ENCODE measurements at regions not wholly inside any gene's neighbourhood (a gene's known extent, or its start where the extent isn't known, plus 50 kb on each side); places are given as distances from the start of the nearest gene placed in this dataset.

- WGBS, 2 experiments (ENCODE audit: extremely low coverage in 1 of 2, insufficient coverage in 1 of 2, insufficient read length in 1 of 2, insufficient replicate concordance in 2 of 2, low coverage in 1 of 2, low lambda C conversion rate in 2 of 2, missing lambda C conversion rate in 1 of 2) = 92% methylated on average over 2 of the region's 2 CpGs; no CpG with 5 or more reads in 1 of the 2 experiments
- no peaks in the 10 kb centered on the region for H3K23me2 ChIP-seq (ENCODE audit: low read depth, low read length)
Measured at GRCh38 chr6:84309336-84309735, 81.9 kb upstream of the CEP162 start.

More at GRCh38 chr6:84309336-84309735, 81.9 kb upstream of the CEP162 start:
- H3K18ac ChIP-seq (ENCODE audit: extremely low read depth, low read length) = no peak overlapping the region
- H3K4me2 ChIP-seq (ENCODE audit: insufficient read depth in 1 of 2, low read depth in 2 of 2, low read length in 2 of 2) = no peak overlapping the region
- DNase-seq (ENCODE audit: low read depth in 1 of 2, low spot score in 2 of 2) = no peak
- H2BK5ac ChIP-seq (ENCODE audit: low read depth, low read length) = no peak overlapping the region
- ChIA-PET CTCF (ENCODE audit: partially characterized antibody) (no interaction called here), POLR2A (ENCODE audit: partially characterized antibody) (no interaction called here)
- no peak overlapping the region for H3K14ac ChIP-seq (ENCODE audit: insufficient read length)
- no peak overlapping the region for H2BK20ac ChIP-seq (ENCODE audit: low read length)
- no peaks in the 10 kb centered on the region for H3K79me2 ChIP-seq (ENCODE audit: control insufficient read depth in 1 of 2, insufficient read depth in 2 of 2, low read length in 2 of 2)
- H2BK15ac ChIP-seq (ENCODE audit: low read length) = no peak overlapping the region
- H2AFZ ChIP-seq (ENCODE audit: low read length) = no peak overlapping the region
- no peak overlapping the region for H2BK12ac ChIP-seq (ENCODE audit: low read depth, low read length)
- TF ChIP-seq USF2 (IDR thresholded peaks at IDR 0.05; ENCODE audit: low read length) = no peak
- TF ChIP-seq POLR2AphosphoS5 (IDR thresholded peaks at IDR 0.05; ENCODE audit: low read depth, low read length) = no peak
- no peak for TF ChIP-seq ZNF274 (IDR thresholded peaks at IDR 0.05; ENCODE audit: borderline replicate concordance, extremely low read depth, low read length)
- TF ChIP-seq SIN3A (conservative IDR thresholded peaks at IDR 0.05 in 1 of 2, IDR thresholded peaks at IDR 0.05 in 1 of 2; ENCODE audit: low read depth in 1 of 2, low read length in 2 of 2) = no peak
- TF ChIP-seq MAFK (IDR thresholded peaks at IDR 0.05; ENCODE audit: low read depth, low read length) = no peak
- no peak for TF ChIP-seq HDAC6 (IDR thresholded peaks at IDR 0.05; ENCODE audit: low read depth, low read length)
- no peak for TF ChIP-seq KDM4A (IDR thresholded peaks at IDR 0.05; ENCODE audit: low read depth, low read length, severe bottlenecking)
- TF ChIP-seq CTBP2 (IDR thresholded peaks at IDR 0.05; ENCODE audit: borderline replicate concordance, insufficient read depth, insufficient read length, low read length) = no peak
- no peak for TF ChIP-seq TAF1 (IDR thresholded peaks at IDR 0.05; ENCODE audit: low read depth, low read length)
- no peak overlapping the region for H4K5ac ChIP-seq (ENCODE audit: insufficient read length, low read depth, low read length)
- no peak overlapping the region for H3K56ac ChIP-seq (replicated peaks; ENCODE audit: insufficient read length, low read depth, low read length)
- no peak overlapping the region for H2BK120ac ChIP-seq (replicated peaks; ENCODE audit: low read depth, low read length)
- H3K9me3 ChIP-seq (ENCODE audit: insufficient read depth in 2 of 2, low read depth in 1 of 2, low read length in 1 of 2) = no peaks in the 10 kb centered on the region
- H2AK5ac ChIP-seq (ENCODE audit: low read depth, low read length) = no peak overlapping the region
- no peak overlapping the region for H4K8ac ChIP-seq (ENCODE audit: extremely low read depth, insufficient read depth, low read length)
- no peak overlapping the region for H3K4me3 ChIP-seq (ENCODE audit: extremely low read depth in 1 of 4, insufficient read depth in 2 of 4, low read depth in 3 of 4, low read length in 4 of 4)
- no peak overlapping the region for H3K9ac ChIP-seq (replicated peaks in 1 of 4; ENCODE audit: extremely low read depth in 1 of 4, low read depth in 3 of 4, low read length in 3 of 4)
- H3K27ac ChIP-seq (ENCODE audit: low read depth, low read length) = no peak overlapping the region
- no peak for FAIRE-seq
- no peaks in the 10 kb centered on the region for H3K27me3 ChIP-seq (replicated peaks in 1 of 4; ENCODE audit: control insufficient read depth in 3 of 4, extremely low read depth in 1 of 4, insufficient read depth in 3 of 4, low read length in 3 of 4)
- H3K4me1 ChIP-seq (replicated peaks in 1 of 4; ENCODE audit: control insufficient read depth in 3 of 4, insufficient read depth in 4 of 4, low read length in 3 of 4) = no peaks in the 10 kb centered on the region
- no peaks in the 10 kb centered on the region for H3K36me3 ChIP-seq (ENCODE audit: control insufficient read depth in 2 of 4, insufficient read depth in 4 of 4, low read length in 3 of 4)
- no peak overlapping the region for H4K91ac ChIP-seq (replicated peaks; ENCODE audit: insufficient read length, low read length)
- no peak overlapping the region for H3K4ac ChIP-seq (replicated peaks; ENCODE audit: insufficient read length, low read depth, low read length)
- H4K20me1 ChIP-seq (replicated peaks in 1 of 2; ENCODE audit: control insufficient read depth in 1 of 2, insufficient read depth in 2 of 2, low read length in 2 of 2) = no peaks in the 10 kb centered on the region
- H3K79me1 ChIP-seq (ENCODE audit: low read depth, low read length) = no peaks in the 10 kb centered on the region
- H3K23ac ChIP-seq (ENCODE audit: insufficient read length) = no peak overlapping the region

Measured in H1 (cell line).